ENCODE measurements at regions not wholly inside any gene's neighbourhood (a gene's known extent, or its start where the extent isn't known, plus 50 kb on each side); places are given as distances from the start of the nearest gene placed in this dataset.

- TF ChIP-seq ZFX (IDR thresholded peaks at IDR 0.05; ENCODE audit: borderline replicate concordance) (no peak), CTCF (IDR thresholded peaks at IDR 0.05) (no peak)
- H3K27ac ChIP-seq, result no peak overlapping the region
Observed at GRCh38 chr2:4368907-4369306, 665.5 kb downstream of the DCDC2C start.

- no peak overlapping the region for H3K27ac ChIP-seq
Observed at GRCh38 chr2:4369826-4370419, 666.5 kb downstream of the DCDC2C start.

GRCh38 chr2:4370422-4371090, 667.2 kb downstream of the DCDC2C start:
- H3K27ac ChIP-seq, result no peak overlapping the region
- TF ChIP-seq CTCF (IDR thresholded peaks at IDR 0.05) (no peak), ZFX (IDR thresholded peaks at IDR 0.05; ENCODE audit: borderline replicate concordance) (no peak)

More at GRCh38 chr2:4369826-4370419, 666.5 kb downstream of the DCDC2C start:
- TF ChIP-seq ZFX (IDR thresholded peaks at IDR 0.05; ENCODE audit: borderline replicate concordance), result no peak

GRCh38 chr2:4381049-4381448, 677.7 kb downstream of the DCDC2C start:
- TF ChIP-seq CTCF (IDR thresholded peaks at IDR 0.05) (no peak), ZFX (IDR thresholded peaks at IDR 0.05; ENCODE audit: borderline replicate concordance) (no peak)
- no peak overlapping the region for H3K27ac ChIP-seq

GRCh38 chr2:4381773-4382172, 678.4 kb downstream of the DCDC2C start:
- no peak for TF ChIP-seq ZFX (IDR thresholded peaks at IDR 0.05; ENCODE audit: borderline replicate concordance)
- no peak for TF ChIP-seq CTCF (IDR thresholded peaks at IDR 0.05)
- H3K27ac ChIP-seq, result no peak overlapping the region

- H3K27ac ChIP-seq, result no peak overlapping the region
- no peak for TF ChIP-seq ZFX (IDR thresholded peaks at IDR 0.05; ENCODE audit: borderline replicate concordance)
- TF ChIP-seq CTCF (IDR thresholded peaks at IDR 0.05), result no peak
Observed at GRCh38 chr2:4391013-4391412, 687.6 kb downstream of the DCDC2C start.

- TF ChIP-seq ZFX (IDR thresholded peaks at IDR 0.05; ENCODE audit: borderline replicate concordance), result no peak
- no peak for TF ChIP-seq CTCF (IDR thresholded peaks at IDR 0.05)
- H3K27ac ChIP-seq, result no peak overlapping the region
Observed at GRCh38 chr2:4404363-4404762, 701.0 kb downstream of the DCDC2C start.
